Left renal cortex interstitium (tissue), 4 donors: ENCODE measurements at regions not wholly inside any gene's neighbourhood (a gene's known extent, or its start where the extent isn't known, plus 50 kb on each side); places are given as distances from the start of the nearest gene placed in this dataset.
A peak's percentile ranks its signal among the peaks of the same experiment; 100 is the strongest.
"Not testable (repeated sequence)": the region's sequence is repeated elsewhere in the genome, so short reads cannot be mapped to it uniquely, and the experiment has no call there.

ENCODE experiments used
- DNase-seq, 4 donors: peaks; one replicate each; pipeline ENCODE4 v3.0.0-alpha.2; 2013; ENCODE audit warnings: low read depth in 4 of 4, low spot score in 2 of 4, missing footprints in 1 of 4

DNA sequence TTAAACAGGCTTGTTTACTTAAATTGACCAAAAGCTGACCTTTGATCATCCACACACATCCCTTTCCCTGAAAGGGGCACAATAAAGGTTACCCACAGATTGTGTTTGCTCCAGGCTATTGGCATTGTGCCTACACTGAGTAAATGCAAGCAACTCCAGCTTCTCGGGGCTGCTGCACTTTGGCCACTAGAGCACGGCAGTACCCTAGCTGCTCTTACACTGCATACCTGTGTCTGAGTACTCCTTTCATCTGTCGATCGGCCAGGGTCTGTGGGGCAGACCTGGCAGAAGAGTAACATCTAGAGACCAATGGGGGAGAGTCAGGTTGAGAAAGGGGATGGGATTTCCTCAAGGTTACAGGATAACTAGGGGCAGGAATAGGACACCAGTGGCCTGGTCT lies 281.9 kb upstream of the NMUR2 start:
- DNase-seq, result no peak

- DNase-seq, result no peak
These were observed 283.6 kb upstream of the NMUR2 start for GRCh38 chr5:152688561-152689249.

DNA sequence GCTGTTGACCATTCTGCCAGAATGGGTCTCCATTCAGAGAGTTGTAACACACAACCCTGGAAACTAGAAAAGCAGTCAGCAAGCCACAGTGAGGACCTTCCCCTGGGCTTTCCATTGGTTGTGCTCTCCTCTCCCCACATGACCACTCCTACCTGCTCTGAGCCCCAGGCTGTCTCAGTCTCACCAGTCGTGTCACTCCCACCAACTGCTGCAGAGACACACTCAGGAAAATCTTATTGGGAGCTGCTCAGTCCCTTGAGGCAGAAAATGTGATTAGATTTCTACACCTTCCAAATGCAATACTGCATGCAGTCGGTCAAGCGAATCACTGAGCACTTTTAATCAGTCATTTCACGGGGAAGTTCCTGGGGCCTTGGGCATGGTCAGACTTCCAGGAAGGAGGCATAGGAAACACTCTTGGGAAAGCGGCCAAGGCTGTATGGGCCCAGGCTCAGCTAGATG lies 284.2 kb upstream of the NMUR2 start:
- DNase-seq, result peak in 1 of 4 donors; percentile 27

- no peak for DNase-seq
These were observed 289.2 kb upstream of the NMUR2 start for GRCh38 chr5:152694231-152694630.

DNA sequence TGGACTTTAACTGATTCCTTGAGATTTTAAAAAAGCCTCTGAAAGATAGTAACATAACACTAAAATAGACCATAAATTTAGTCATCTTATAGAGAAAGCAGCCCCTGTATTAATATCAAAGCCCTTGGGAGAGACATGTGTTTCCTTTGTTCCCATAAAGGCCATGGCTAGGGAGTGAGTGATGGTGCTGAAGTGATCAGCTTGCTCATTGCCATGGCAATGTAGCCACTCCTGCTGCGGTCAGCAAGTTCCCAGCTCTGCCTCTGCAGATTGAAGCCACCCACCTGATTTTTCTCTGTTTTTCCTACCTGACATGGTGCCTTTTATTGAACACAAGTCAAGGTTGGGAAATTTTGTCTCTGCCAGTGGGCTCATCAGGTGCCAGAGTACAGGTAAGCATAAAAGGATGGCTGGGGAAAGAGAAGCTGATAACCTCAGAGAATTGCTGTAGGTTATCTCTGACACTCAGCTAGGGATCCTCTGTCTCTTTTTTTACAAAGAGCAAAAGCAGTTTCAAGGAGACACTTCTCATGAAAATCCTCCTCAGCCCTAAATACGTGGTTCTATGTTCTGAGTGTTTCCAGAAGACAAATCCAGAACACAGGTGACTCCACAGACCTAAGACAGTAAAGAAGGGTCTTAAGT lies 296.3 kb upstream of the NMUR2 start:
- no peak for DNase-seq

GRCh38 chr5:152704286-152704685 lies 299.2 kb upstream of the NMUR2 start:
- no peak for DNase-seq

DNA sequence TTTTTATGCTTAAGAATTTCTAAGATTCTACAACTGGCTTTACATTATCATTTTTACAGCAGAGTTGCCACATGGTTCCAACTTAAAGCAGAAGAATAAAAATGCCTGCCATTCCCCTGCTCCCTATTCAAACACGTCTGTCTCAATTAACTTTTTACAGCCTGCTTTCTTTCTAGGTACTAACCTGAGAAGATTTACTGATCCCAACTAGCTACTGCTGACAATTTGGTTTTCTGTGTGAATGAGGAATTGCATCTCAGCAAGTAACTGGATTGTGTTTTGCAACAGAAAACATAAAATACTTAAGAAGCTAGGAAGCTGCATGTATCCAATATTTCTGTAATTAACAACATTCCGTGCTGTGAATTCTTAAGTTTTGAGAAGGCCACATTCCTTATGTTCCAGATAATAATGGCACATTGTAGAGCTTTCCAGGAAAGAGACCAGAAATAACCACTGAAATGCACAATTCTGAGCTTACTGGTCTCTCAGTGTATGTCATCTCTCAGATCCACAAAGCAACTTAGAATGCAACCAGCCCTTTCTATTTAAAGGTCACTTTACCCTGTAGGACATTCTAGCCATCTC lies 306.8 kb upstream of the NMUR2 start:
- no peak for DNase-seq

DNA sequence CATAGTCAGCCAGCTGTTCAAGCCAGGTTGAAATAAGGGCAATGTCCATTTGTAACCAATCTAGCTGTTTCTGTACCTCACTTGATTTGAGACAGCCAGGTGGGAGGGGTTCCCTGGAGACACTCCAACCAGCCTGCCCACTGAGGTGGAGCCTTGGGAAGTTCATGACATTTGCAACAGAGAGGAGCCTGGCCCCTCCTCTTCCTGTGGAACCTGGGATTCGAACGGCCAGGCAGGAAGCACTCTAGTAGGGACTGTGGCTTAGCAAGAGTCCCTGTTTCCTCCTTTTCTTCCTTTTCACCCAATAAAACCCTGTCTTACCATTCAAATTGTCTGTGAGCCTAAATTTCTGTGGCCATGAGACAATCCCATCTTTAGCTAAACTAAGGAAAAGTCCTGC lies 312.3 kb upstream of the NMUR2 start:
- no peak for DNase-seq

- no peak for DNase-seq
These were observed 318.4 kb upstream of the NMUR2 start for GRCh38 chr5:152723482-152723881.

- no peak for DNase-seq
These were observed 325.1 kb upstream of the NMUR2 start for GRCh38 chr5:152730176-152730575.

- DNase-seq, result no peak
These were observed 331.8 kb upstream of the NMUR2 start for GRCh38 chr5:152736906-152737305.

GRCh38 chr5:152739916-152740315 lies 334.8 kb upstream of the NMUR2 start:
- DNase-seq, result no peak

GRCh38 chr5:152741126-152741525 lies 336.0 kb upstream of the NMUR2 start:
- DNase-seq, result not testable (repeated sequence)

DNA sequence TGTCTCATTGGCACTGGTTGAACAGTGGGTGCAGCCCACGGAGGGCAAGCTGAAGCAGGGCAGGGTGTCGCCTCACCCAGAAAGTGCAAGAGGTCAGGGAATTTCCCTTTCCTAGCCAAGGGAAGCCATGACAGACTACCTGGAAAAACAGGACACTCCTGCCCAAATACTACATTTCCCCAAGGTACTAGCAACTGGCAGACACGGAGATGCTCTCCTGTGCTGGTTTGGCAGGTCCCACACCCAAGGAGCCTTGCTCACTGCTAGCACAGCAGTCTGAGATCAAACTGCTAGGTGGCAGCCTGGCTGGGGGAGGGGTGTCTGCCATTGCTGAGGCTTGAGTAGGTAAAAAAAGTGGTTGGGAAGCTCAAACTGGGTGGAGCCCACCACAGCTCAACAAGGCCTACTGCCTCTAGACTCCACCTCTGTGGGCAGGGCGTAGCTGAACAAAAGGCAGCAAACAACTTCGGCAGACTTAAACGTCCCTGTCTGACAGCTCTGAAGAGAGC lies 382.7 kb upstream of the NMUR2 start:
- DNase-seq, result not testable (repeated sequence)

DNA sequence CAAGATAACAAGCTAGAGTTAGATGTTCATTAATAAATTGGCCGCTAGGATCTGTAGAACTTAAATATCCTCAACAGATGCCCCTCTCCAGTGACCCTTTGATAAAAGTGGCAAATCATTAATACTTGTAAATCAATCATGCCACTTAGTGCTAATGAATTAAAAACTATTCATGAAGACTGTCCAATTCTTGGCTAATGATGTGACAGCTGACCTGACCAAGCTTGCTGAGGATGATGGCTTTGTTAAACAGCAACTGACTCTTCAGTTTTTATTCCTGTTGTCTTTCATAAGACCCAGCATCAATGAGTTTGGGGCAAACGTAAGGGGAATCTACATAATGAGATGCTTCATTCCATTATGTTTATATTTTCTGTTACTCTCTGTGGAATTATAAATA lies 396.8 kb upstream of the NMUR2 start:
- no peak for DNase-seq

GRCh38 chr5:152804179-152804578 lies 399.1 kb upstream of the NMUR2 start:
- peak in 1 of 4 donors; percentile 10 for DNase-seq

GRCh38 chr5:152811988-152812387 lies 406.9 kb upstream of the NMUR2 start:
- no peak for DNase-seq

DNA sequence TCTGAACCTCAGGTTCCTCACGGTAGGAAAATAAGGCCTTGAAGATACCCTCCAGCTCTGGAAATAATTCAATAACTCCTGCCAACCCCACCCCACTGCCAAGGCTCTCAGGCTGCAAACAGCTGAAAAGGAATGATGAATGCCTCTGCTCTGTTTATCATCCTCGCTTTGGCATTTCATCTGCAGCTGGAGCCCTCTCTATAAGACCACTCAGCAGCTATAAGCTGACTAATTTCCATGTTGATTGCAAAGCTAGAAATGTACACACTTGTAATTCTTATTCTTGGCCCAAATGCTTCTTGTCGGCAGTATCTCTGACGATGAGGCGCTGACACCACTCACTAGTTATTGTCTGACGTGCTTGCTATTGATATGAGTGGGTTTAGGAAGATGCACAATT lies 408.4 kb upstream of the NMUR2 start:
- DNase-seq, result no peak

GRCh38 chr5:152819891-152820290 lies 414.8 kb upstream of the NMUR2 start:
- no peak for DNase-seq

- DNase-seq, result no peak
These were observed 419.2 kb upstream of the NMUR2 start for GRCh38 chr5:152824316-152824715.

DNA sequence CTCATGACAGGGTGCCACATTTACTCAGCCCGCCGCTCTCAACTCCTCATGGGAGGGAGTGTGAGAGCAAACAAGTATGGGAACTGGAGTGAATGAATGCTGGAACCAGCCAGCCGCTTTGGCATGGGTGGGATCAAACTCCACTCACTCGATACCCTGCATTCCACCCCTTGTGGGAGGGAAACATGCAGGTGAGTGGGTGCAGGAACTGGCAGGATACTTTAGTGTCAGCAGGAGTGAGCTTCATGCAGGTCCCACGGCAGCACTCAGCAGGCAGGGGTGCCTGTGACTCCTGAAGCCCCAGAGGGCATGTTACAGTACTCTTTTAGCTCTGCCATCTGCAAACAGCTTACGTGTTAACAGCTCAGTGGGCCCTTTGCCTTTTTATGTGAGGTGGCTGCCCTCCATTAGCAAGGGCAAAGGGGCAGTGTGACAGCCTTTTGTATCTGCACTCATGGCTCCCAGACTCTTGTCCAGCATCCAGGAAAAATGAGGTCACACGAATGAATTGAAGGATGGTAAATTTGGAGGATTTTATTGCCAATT lies 433.2 kb upstream of the NMUR2 start:
- no peak for DNase-seq

- DNase-seq, result no peak
These were observed 439.6 kb upstream of the NMUR2 start for GRCh38 chr5:152844713-152845112.
